ENCODE measurements at regions not wholly inside any gene's neighbourhood (a gene's known extent, or its start where the extent isn't known, plus 50 kb on each side); places are given as distances from the start of the nearest gene placed in this dataset.

DNA sequence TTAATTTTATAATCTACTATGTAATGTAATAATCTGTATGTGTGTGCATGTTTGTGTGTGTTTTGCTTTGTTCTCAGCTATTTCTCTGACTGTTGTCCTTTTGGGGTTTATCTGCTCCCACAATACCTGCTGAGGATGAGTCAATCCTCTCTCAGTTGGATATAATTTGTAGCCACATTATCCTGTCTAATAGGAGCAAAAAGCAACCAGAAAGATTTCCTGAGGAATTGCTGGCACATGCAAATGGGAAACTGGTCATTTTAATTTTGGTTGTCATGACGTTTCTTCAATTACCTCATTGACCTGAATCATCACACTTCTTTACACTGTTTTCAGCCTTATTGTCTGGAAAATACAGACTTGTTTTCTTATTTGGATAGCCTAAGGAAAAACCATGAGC is 488.4 kb downstream of the KLF5 start:
- TF ChIP-seq CTCF (IDR thresholded peaks at IDR 0.05) (no peak), SMAD3 (CRISPR knock-in tag; IDR thresholded peaks at IDR 0.05; ENCODE audit: borderline replicate concordance) (no peak), NFATC4 (CRISPR knock-in tag; IDR thresholded peaks at IDR 0.05) (no peak), ZNF281 (CRISPR knock-in tag; IDR thresholded peaks at IDR 0.05) (no peak), CBFB (CRISPR knock-in tag; IDR thresholded peaks at IDR 0.05; ENCODE audit: low read depth) (no peak)
- TF ChIP-seq, protein P1, sequence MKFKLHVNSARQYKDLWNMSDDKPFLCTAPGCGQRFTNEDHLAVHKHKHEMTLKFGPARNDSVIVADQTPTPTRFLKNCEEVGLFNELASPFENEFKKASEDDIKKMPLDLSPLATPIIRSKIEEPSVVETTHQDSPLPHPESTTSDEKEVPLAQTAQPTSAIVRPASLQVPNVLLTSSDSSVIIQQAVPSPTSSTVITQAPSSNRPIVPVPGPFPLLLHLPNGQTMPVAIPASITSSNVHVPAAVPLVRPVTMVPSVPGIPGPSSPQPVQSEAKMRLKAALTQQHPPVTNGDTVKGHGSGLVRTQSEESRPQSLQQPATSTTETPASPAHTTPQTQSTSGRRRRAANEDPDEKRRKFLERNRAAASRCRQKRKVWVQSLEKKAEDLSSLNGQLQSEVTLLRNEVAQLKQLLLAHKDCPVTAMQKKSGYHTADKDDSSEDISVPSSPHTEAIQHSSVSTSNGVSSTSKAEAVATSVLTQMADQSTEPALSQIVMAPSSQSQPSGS (CRISPR knock-in tag; IDR thresholded peaks at IDR 0.05; ENCODE audit: borderline replicate concordance, low read depth), result no peak

Data from WTC11 (cell line).